ENCODE measurements at regions not wholly inside any gene's neighbourhood (a gene's known extent, or its start where the extent isn't known, plus 50 kb on each side); places are given as distances from the start of the nearest gene placed in this dataset.

DNA sequence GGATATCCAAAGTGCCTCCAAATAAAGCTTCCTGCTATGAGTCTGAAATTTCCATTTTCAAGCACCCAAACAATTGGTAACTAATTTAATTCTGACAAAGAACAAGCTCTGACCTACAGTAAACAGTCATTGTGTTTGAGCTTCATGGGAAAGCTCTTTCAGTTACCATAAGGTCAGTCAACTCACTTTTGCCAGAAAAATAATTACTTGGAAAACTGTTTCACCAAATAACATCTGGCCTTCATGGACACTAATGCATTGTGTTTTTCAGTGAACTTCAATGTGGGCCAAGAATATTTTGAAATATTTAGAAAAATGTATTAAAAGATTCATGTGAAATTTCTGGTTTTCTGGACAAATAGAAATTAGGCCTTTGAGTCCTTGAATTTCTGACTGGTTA lies 369.9 kb downstream of the GALR1 start:
- Histone ChIP-seq H3K9me3 (no peaks in the 10 kb centered on the region), H3K27me3 (no peaks in the 10 kb centered on the region), H3K4me1 (no peaks in the 10 kb centered on the region), H3K36me3 (no peaks in the 10 kb centered on the region), H3K4me3 (ENCODE audit: low read depth, low read length) (no peak overlapping the region)
- TF ChIP-seq, protein P1, sequence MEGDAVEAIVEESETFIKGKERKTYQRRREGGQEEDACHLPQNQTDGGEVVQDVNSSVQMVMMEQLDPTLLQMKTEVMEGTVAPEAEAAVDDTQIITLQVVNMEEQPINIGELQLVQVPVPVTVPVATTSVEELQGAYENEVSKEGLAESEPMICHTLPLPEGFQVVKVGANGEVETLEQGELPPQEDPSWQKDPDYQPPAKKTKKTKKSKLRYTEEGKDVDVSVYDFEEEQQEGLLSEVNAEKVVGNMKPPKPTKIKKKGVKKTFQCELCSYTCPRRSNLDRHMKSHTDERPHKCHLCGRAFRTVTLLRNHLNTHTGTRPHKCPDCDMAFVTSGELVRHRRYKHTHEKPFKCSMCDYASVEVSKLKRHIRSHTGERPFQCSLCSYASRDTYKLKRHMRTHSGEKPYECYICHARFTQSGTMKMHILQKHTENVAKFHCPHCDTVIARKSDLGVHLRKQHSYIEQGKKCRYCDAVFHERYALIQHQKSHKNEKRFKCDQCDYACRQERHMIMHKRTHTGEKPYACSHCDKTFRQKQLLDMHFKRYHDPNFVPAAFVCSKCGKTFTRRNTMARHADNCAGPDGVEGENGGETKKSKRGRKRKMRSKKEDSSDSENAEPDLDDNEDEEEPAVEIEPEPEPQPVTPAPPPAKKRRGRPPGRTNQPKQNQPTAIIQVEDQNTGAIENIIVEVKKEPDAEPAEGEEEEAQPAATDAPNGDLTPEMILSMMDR (IDR thresholded peaks at IDR 0.05; ENCODE audit: low read depth, low read length): no peak
- no peak for DNase-seq

DNA sequence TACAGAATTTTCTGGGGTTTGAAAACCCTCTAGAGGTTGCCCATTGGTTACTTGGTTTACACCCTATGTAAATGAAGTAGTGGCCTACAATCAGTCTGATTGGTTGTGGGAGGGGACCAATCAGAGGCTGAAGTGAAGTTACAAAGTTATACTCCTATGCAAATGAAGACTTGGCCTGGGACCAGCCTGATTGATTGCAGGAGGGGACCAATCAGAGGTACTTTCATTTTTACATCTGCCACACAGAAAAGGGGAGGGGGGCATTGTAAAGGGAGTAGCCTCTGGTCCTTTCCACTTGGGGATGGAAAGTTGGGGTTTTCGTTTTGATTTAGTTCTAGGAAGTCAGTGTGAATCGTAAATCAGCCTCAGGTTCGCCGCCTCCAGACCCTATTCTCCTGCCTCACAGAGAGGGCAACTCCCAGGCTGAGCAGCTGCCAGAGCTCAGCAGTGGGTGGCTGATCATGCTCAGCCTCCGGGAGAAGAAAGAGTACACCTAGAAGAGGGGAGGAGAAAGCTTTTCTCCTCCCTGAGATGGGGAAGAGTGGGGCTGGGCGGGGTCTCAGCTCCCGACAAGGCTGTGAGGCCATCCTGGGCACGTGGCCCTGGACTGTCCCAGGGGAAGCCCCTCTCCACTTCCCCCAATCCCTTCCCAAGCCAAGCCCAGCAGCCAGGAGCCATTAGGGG lies 372.5 kb downstream of the GALR1 start:
- TF ChIP-seq, protein P1 (IDR thresholded peaks at IDR 0.05; ENCODE audit: low read depth, low read length): no peak
- Histone ChIP-seq H3K9me3 (no peaks in the 10 kb centered on the region), H3K27me3 (no peaks in the 10 kb centered on the region), H3K4me3 (ENCODE audit: low read depth, low read length) (no peak overlapping the region), H3K4me1 (no peaks in the 10 kb centered on the region), H3K36me3 (no peaks in the 10 kb centered on the region)
- no peak for DNase-seq

DNA sequence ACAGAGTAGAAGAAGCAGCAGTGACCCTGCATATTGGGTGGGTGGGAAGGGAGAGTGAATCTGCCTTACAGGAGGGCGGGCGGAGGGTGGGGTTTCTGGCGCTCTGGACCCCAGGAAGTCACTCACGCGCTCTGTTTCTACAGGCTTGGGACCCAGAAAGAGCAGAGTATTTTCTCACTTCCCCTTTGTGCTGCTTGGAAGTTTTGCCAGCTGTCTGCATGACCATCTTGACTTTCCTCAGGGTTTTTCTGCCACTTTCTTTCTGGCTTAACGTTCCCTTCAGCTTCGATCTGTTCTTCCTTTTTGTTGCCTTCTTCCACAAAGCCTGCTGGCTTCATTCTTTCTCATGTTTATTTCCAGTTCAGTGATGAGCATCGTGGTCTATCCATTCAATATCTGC lies 383.1 kb downstream of the GALR1 start:
- TF ChIP-seq, protein P1 (IDR thresholded peaks at IDR 0.05; ENCODE audit: low read depth, low read length): no peak
- Histone ChIP-seq H3K36me3 (no peaks in the 10 kb centered on the region), H3K4me3 (ENCODE audit: low read depth, low read length) (no peak overlapping the region), H3K9me3 (no peaks in the 10 kb centered on the region), H3K4me1 (no peaks in the 10 kb centered on the region), H3K27me3 (no peaks in the 10 kb centered on the region)
- DNase-seq: no peak

DNA sequence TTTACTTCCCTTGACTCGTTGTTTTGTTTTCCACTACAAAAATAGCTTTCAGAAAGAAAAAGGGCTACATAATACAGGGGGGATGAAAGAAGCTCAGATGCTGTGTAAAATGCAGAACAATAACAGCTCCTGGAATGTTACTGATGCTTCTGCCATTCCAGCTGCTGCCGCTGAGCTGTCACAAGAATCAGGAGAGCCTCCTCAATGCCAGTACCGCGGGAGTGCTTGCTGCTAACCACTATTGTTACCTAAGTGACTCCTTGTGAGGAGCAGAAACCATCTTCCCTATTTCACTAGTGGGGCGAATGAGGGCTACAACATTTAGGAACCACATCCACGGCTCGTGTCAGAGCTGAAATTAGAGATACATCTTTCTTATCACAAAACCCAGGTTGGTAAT lies 384.8 kb downstream of the GALR1 start:
- H3K4me1 ChIP-seq: no peaks in the 10 kb centered on the region
- DNase-seq: no peak
- TF ChIP-seq, protein P1 (IDR thresholded peaks at IDR 0.05; ENCODE audit: low read depth, low read length): no peak
- H3K36me3 ChIP-seq: no peaks in the 10 kb centered on the region
- H3K4me3 ChIP-seq (ENCODE audit: low read depth, low read length): no peak overlapping the region
- H3K9me3 ChIP-seq: no peaks in the 10 kb centered on the region
- H3K27me3 ChIP-seq: no peaks in the 10 kb centered on the region

DNA sequence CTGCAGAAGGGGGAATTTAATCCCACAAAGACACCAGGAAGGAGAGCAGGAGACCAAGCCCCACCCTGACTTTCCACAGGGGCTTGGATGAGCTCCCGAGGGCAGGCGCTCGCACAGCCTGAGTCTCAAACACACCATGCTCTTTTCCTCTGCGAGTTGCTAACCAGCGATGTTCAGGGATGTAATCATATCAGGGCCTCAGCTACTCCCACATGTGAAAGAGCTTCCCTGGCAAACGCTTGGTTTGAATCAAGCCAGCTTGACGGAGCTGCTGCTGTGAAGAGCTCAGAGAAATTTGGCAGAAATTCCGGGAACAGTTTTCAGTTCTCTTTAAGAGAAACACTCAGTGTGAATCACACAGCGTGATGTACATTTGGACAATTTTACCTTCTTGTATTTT lies 385.8 kb downstream of the GALR1 start:
- TF ChIP-seq, protein P1 (IDR thresholded peaks at IDR 0.05; ENCODE audit: low read depth, low read length): no peak
- Histone ChIP-seq H3K36me3 (no peaks in the 10 kb centered on the region), H3K27me3 (no peaks in the 10 kb centered on the region), H3K4me3 (ENCODE audit: low read depth, low read length) (no peak overlapping the region), H3K9me3 (no peaks in the 10 kb centered on the region), H3K4me1 (no peaks in the 10 kb centered on the region)
- no peak for DNase-seq

DNA sequence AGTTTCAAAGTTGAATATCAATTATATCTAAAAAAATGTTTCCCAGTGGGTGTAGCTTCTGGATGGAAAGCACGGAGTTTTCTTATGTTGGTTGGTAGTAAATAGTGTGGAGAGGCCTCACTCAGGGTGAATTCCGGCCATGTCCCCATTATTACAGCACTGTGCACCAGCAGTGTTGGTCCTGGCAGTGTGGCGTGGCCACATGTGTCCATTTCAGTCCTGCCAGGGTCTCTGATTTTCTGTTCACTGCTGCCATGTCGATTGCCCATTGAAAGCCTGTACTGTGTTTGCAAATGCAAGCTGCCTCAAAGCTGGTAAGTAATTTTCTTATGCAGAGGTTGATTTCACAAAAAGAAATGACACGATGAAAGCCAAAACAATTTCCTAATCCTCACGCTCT lies 386.2 kb downstream of the GALR1 start:
- TF ChIP-seq, protein P1 (IDR thresholded peaks at IDR 0.05; ENCODE audit: low read depth, low read length): no peak
- no peak for DNase-seq
- Histone ChIP-seq H3K9me3 (no peaks in the 10 kb centered on the region), H3K4me3 (ENCODE audit: low read depth, low read length) (no peak overlapping the region), H3K27me3 (no peaks in the 10 kb centered on the region), H3K4me1 (no peaks in the 10 kb centered on the region), H3K36me3 (no peaks in the 10 kb centered on the region)

Measured in BE2C (cell line).